GM12892 (cell line): ENCODE measurements at regions not wholly inside any gene's neighbourhood (a gene's known extent, or its start where the extent isn't known, plus 50 kb on each side); places are given as distances from the start of the nearest gene placed in this dataset.

ENCODE experiments used
- POLR2A ChIP-seq: IDR thresholded peaks from 2 replicates; pipeline ENCODE4 v1.6.1; 2011; ENCODE audit warnings: low read depth, low read length, control low read depth
- POLR2AphosphoS5 ChIP-seq: IDR thresholded peaks from 2 replicates; pipeline ENCODE4 v1.6.1; 2011; ENCODE audit warnings: low read depth, low read length, control low read depth
- TAF1 ChIP-seq: IDR thresholded peaks from 2 replicates; pipeline ENCODE4 v1.6.1; 2011; ENCODE audit warnings: low read depth, mild to moderate bottlenecking, control low read depth, low read length, borderline replicate concordance

GRCh38 chr15:88992912-88993376 lies 79.8 kb upstream of the MFGE8 start:
- TF ChIP-seq POLR2AphosphoS5 (no peak), POLR2A (no peak), TAF1 (no peak)
